Left ventricle myocardium superior (tissue), 1 donor: ENCODE measurements at regions not wholly inside any gene's neighbourhood (a gene's known extent, or its start where the extent isn't known, plus 50 kb on each side); places are given as distances from the start of the nearest gene placed in this dataset.

ENCODE experiments used
- ATAC-seq: fragments of 200-7000 bp; cut with Tn5 transposase; one replicate; pipeline ENCODE4 v1.9.1; 2020; ENCODE audit warnings: mild to moderate bottlenecking, moderate library complexity
- DNase-seq: peaks from one replicate; pipeline ENCODE4 v3.0.0-alpha.2; 2020
- intact Hi-C: fragments of 100-400 bp; cut with micrococcal nuclease; formaldehyde crosslinking; loops from one replicate; pipeline ENCODE4 v1.11.0; 2022
- donor health status: DM: no; HTN: yes; CAD: no; lungs with severe emphysema.

GRCh38 chr18:39779926-39780325 lies 2175.1 kb upstream of the PIK3C3 start:
- DNase-seq (no peak), ATAC-seq (no peak)
- intact Hi-C loops: no loop called here

- intact Hi-C loops: no loop called here
- ATAC-seq (no peak), DNase-seq (no peak)
Observed at GRCh38 chr18:39776766-39777165, 2178.3 kb upstream of the PIK3C3 start.

GRCh38 chr18:39774957-39775598 lies 2180.0 kb upstream of the PIK3C3 start:
- ATAC-seq (no peak), DNase-seq (no peak)
- intact Hi-C loops: no loop called here

GRCh38 chr18:39773646-39774045 lies 2181.4 kb upstream of the PIK3C3 start:
- ATAC-seq: no peak
- intact Hi-C loops: no loop called here
- DNase-seq: no peak

GRCh38 chr18:39772155-39772919 lies 2182.7 kb upstream of the PIK3C3 start:
- DNase-seq (no peak), ATAC-seq (no peak)
- intact Hi-C loops: no loop called here

- no peak for ATAC-seq
- intact Hi-C loops: no loop called here
- no peak for DNase-seq
Observed at GRCh38 chr18:39770399-39770798, 2184.6 kb upstream of the PIK3C3 start.

GRCh38 chr18:39764873-39765272 lies 2190.2 kb upstream of the PIK3C3 start:
- ATAC-seq (no peak), DNase-seq (no peak)
- intact Hi-C loops: no loop called here

- ATAC-seq (no peak), DNase-seq (no peak)
- intact Hi-C loops: no loop called here
Observed at GRCh38 chr18:39761273-39761672, 2193.8 kb upstream of the PIK3C3 start.

- intact Hi-C loops: no loop called here
- DNase-seq: no peak
- ATAC-seq: no peak
Observed at GRCh38 chr18:39759926-39760325, 2194.3 kb upstream of the CELF4 start.

GRCh38 chr18:39753178-39753577 lies 2187.6 kb upstream of the CELF4 start:
- no peak for ATAC-seq
- intact Hi-C loops: no loop called here
- DNase-seq: no peak

- intact Hi-C loops: no loop called here
- no peak for ATAC-seq
- no peak for DNase-seq
Observed at GRCh38 chr18:39752351-39752750, 2186.8 kb upstream of the CELF4 start.

- intact Hi-C loops: no loop called here
- ATAC-seq: no peak
- no peak for DNase-seq
Observed at GRCh38 chr18:39751921-39752320, 2186.3 kb upstream of the CELF4 start.

GRCh38 chr18:39751161-39751560 lies 2185.6 kb upstream of the CELF4 start:
- DNase-seq (no peak), ATAC-seq (no peak)
- intact Hi-C loops: no loop called here

- DNase-seq: no peak
- no peak for ATAC-seq
Observed at GRCh38 chr18:39749154-39749553, 2183.6 kb upstream of the CELF4 start.

GRCh38 chr18:39748727-39749126 lies 2183.1 kb upstream of the CELF4 start:
- intact Hi-C loops: no loop called here
- DNase-seq: no peak
- ATAC-seq: no peak

More at GRCh38 chr18:39749154-39749553, 2183.6 kb upstream of the CELF4 start:
- intact Hi-C loops: no loop called here

- DNase-seq (no peak), ATAC-seq (no peak)
- intact Hi-C loops: no loop called here
Observed at GRCh38 chr18:39746201-39746600, 2180.6 kb upstream of the CELF4 start.

GRCh38 chr18:39743463-39743862 lies 2177.9 kb upstream of the CELF4 start:
- no peak for ATAC-seq
- intact Hi-C loops: no loop called here
- no peak for DNase-seq

- no peak for DNase-seq
- no peak for ATAC-seq
- intact Hi-C loops: no loop called here
Observed at GRCh38 chr18:39741755-39742466, 2176.3 kb upstream of the CELF4 start.

GRCh38 chr18:39737869-39738268 lies 2172.3 kb upstream of the CELF4 start:
- intact Hi-C loops: loop anchor here (10.0 kb wide), 1 partner anchor 663 kb away; no protein-coding TSS in a partner anchor
- ATAC-seq (no peak), DNase-seq (no peak)

- ATAC-seq (no peak), DNase-seq (no peak)
- intact Hi-C loops: loop anchor here (10.0 kb wide), 1 partner anchor 658 kb away; no protein-coding TSS in a partner anchor
Observed at GRCh38 chr18:39732918-39733317, 2167.3 kb upstream of the CELF4 start.
